NCI-H1417 (cell line): ENCODE measurements at regions not wholly inside any gene's neighbourhood (a gene's known extent, or its start where the extent isn't known, plus 50 kb on each side); places are given as distances from the start of the nearest gene placed in this dataset.

Experiments
- DNase-seq, 3 experiments: peaks; one replicate each; lab custom pipeline; 2025; lab: John Stamatoyannopoulos, UW

DNA sequence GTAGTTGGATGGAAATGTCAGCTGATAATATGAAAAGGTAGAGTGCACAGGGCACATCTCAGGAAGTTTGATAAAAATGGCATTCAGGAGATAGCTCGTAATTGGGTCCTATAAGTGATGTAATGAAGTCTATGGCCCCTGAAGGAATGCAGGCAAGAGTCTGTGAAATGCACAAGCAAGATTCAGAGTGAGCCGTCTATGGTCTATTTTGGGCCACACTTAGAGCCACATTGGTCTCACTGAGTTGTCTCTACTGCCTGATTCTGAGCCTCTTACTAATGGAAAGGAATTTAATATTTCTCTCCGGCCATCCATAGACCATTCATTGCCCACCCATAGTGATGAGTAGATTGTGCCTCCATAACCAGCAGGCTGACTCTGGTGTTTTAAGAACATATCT, 111.3 kb upstream of the KCNN2 start:
- DNase-seq: no peak

DNA sequence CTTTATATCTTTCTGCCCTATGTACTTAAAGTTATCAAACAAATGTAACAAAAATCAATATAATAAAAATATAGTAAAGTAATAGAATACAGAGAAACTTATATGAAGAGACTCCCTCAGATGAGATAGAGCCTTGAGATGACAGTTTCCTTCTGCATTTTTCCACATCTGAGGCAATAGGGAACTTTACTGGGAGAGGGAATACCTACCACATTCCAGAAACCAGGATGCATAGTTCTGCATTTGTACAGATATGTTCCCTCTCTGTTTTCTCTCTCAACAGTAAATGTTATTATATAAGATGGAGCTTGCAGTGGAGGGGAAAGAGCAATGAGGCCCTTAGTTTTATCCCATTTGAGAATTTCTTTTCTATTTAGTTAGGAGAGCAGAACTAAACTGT, 109.6 kb upstream of the KCNN2 start:
- DNase-seq: no peak

DNA sequence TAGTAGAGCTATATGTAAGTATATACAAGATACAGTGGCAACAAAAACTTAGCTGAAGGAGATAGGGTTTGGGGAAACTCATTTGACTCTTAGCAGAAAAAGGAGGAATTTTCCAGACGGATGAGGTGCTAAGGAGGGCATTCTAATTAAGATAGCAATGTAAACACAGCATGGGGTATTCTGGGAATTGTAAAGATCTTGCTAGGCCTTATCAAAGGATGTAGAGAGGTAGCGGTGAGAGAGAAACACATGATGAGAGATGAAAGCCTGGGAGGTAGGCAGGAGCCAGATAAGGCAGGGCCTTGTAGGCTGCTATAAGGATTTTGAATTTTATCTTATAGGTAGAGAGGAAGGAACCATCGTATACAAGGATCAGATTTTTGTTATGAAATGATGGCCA, 106.6 kb upstream of the KCNN2 start:
- no peak for DNase-seq

DNA sequence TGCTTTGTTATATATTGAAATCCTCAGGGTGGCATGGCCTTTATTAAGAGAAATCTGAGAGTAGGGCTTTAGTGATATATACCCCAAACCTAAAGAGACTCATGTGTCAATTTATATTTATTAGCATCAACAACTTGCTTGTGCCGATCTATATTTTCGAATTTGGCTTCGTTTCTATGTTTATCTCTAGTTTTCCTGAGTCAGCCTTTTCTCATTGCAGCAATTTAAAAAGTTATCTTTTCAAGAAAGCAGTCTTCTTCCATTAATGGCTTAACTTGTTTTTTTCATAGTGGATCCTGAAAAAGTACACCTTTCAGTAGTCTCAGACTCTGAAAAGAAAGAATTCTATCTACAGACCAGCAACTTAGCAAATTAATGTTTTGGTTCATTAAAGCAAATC, 99.9 kb upstream of the KCNN2 start:
- DNase-seq: no peak

DNA sequence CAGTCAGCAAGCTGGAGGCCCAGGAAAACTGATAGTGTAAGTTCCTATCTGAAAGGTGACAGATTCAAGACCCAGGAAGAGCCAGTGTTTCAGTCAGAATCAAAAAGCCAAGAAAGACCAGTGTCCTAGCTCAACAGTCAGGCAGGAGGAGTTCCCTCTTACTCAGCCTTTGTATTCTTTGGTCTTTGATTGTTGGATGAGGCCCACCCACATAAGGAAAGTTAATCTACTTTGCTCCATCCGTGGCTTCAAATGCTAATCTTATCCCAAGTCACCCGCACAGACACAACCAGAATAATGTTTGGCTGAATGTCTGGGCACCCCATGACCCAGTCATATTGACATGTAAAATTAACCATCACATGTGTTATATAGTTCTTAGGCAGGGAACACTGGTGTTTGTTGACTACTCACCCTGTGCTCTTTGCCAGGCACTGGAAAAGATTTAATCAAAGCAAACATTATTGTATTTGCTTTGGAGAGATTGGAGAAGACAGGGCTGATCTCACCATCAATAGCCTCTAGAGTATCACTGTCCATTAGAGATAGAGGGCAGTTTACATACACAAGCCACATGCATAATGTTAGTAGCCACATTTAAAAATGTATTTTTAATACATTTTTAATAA, 96.3 kb upstream of the KCNN2 start:
- no peak for DNase-seq

DNA sequence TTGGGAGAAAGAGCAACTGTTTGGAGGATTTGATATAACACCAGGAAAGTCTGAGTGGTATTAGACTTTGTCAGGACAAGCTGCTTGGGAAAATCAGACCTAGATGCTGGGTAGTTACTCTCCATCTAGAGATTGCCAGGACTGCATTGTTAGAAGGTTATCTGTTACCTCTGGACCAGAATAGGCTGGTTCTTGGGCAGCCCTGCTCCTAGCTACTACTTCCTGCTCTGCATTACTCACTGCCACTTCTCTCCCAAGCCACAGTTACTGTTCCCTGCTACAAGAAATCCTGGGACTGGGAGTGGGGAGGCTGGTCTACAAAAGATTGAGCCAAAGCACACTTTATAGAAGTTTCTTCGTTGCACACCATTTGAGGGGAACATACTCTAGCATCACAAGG, 95.5 kb upstream of the KCNN2 start:
- DNase-seq: no peak

- DNase-seq: no peak
Observed at GRCh38 chr5:114296191-114296590, 65.7 kb upstream of the KCNN2 start.

DNA sequence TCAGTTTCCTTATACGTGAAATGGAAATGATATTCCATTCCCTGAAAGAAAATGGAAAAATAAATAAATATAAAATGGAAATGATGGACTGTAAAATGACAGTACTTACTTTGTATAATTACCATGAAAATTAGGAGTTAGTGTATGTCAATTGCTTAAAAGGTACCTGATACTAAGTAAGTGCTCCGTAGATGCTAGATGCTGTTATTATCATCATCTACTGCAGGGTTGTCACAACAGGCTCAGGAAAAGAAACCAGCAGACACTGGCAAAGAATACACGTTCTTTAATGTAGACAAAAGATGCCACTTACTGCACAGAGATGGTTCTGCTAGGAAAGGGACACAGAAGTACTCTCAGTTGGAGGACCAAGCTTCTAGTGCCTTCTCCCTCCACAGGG, 64.0 kb upstream of the KCNN2 start:
- DNase-seq: no peak

GRCh38 chr5:114305402-114306207, 56.3 kb upstream of the KCNN2 start:
- DNase-seq: peak in 1 of 3 experiments; percentile 13

- DNase-seq: no peak
Observed at GRCh38 chr5:114308017-114308416, 53.9 kb upstream of the KCNN2 start.

DNA sequence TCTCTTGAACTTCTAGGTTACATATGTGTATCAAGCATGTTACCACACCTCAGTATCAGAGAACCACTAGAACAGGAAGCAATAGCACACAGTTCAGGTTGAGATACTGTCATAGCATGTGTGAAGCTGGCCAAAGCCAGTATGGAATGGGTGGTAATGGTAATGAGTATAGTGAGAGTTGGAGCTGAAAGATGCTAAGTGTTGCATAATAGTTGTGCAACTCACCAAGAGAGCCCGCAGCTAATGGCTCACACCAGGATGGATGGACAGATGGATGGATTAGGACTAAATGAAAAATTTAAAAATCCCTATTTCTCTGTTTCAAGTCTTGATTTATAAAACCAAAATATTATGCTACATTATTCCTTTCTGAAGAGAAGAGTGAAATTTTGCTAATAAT, 53.4 kb upstream of the KCNN2 start:
- DNase-seq: no peak

DNA sequence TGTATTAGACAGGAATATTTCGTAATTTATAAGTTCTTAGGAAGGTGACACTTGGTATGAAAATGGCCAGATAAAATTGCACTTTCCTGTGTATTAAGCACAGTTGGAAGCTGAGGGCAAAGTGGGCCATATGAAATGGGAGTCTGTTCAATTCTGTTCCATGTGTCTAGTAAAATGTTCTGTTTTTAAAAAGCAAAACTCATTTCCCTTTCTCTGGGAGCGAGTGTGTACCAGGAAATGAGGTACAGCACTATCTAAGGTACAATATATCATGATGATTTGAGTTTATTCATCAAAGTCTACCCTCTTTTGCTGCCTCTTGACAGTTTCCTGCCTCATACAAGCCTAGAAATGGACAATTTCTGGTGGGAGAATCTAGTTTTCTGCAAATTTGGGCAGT, 51.2 kb upstream of the KCNN2 start:
- no peak for DNase-seq

- no peak for DNase-seq
Observed at GRCh38 chr5:114311281-114311680, 50.6 kb upstream of the KCNN2 start.

DNA sequence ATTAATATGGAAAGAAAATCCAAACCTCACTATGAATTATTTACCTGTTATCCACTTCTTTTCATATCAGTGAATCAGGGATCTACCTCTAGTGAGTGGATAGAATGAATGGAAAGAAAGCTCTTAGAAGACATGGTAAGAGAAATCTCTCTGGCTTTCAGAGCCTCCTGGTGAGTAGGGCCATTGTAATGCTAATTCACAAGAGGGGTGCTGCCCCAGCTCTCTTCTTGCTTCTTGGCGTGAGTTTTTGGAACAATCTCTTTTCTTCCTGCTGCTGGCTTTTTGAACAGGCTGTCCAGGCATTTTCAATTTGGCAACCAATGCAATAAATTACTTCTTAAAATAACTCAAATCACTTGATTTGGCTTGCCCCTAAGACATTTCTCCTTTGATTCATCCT, 49.9 kb upstream of the KCNN2 start:
- DNase-seq: no peak
